GM23248 (cell line): ENCODE measurements at regions not wholly inside any gene's neighbourhood (a gene's known extent, or its start where the extent isn't known, plus 50 kb on each side); places are given as distances from the start of the nearest gene placed in this dataset.
A peak's percentile ranks its signal among the peaks of the same experiment; 100 is the strongest.

ENCODE experiments used
- DNase-seq: peaks from one replicate; pipeline ENCODE4 v3.0.0-alpha.2; 2015
- H2AFZ ChIP-seq: fragments of 200-600 bp; sonication (generic); 2 replicates; pipeline ENCODE4 v1.6.1; 2016; ENCODE audit warnings: antibody characterized with exemption
- H3F3A ChIP-seq: fragments of 200-600 bp; sonication (generic); 2 replicates; pipeline ENCODE4 v1.6.1; 2016; ENCODE audit warnings: mild to moderate bottlenecking, antibody characterized with exemption, mixed run types; ENCODE audit not compliant: insufficient read depth
- H3K27ac ChIP-seq: fragments of 200-600 bp; sonication (generic); 2 replicates; pipeline ENCODE4 v1.5.1; 2016; ENCODE audit warnings: mild to moderate bottlenecking
- H3K27me3 ChIP-seq: fragments of 200-600 bp; sonication (generic); replicated peaks from 2 replicates; pipeline ENCODE4 v1.6.1; 2016; ENCODE audit warnings: mild to moderate bottlenecking; ENCODE audit not compliant: insufficient read depth
- H3K36me3 ChIP-seq: fragments of 200-600 bp; sonication (generic); 2 replicates; pipeline ENCODE4 v1.6.1; 2016; ENCODE audit warnings: low read depth, mild to moderate bottlenecking
- H3K4me1 ChIP-seq: fragments of 200-600 bp; sonication (generic); 2 replicates; pipeline ENCODE4 v1.6.1; 2016; ENCODE audit warnings: mild to moderate bottlenecking; ENCODE audit not compliant: insufficient read depth
- H3K4me2 ChIP-seq: fragments of 200-600 bp; sonication (generic); one replicate; pipeline ENCODE4 v1.6.1; 2016; ENCODE audit warnings: mild to moderate bottlenecking; ENCODE audit not compliant: unreplicated experiment
- H3K4me3 ChIP-seq: fragments of 200-600 bp; sonication (generic); 2 replicates; pipeline ENCODE4 v1.5.1; 2016; ENCODE audit warnings: mild to moderate bottlenecking
- H3K79me2 ChIP-seq: fragments of 200-600 bp; sonication (generic); 2 replicates; pipeline ENCODE4 v1.6.1; 2016; ENCODE audit warnings: mild to moderate bottlenecking; ENCODE audit not compliant: insufficient read depth
- H3K9ac ChIP-seq: fragments of 200-600 bp; sonication (generic); 2 replicates; pipeline ENCODE4 v1.6.1; 2016; ENCODE audit warnings: mild to moderate bottlenecking
- H3K9me2 ChIP-seq: fragments of 200-600 bp; sonication (generic); 2 replicates; pipeline ENCODE4 v1.6.1; 2016; ENCODE audit warnings: mixed run types, mild to moderate bottlenecking, moderate library complexity; ENCODE audit not compliant: insufficient read depth
- H3K9me3 ChIP-seq: fragments of 200-600 bp; sonication (generic); one replicate; pipeline ENCODE4 v1.6.1; 2017; ENCODE audit warnings: low read depth
- H4K20me1 ChIP-seq: fragments of 200-600 bp; sonication (generic); 2 replicates; pipeline ENCODE4 v1.6.0; 2016; ENCODE audit not compliant: insufficient read depth
- EZH2 ChIP-seq: fragments of 200-600 bp; sonication (generic); IDR thresholded peaks from 2 replicates; pipeline ENCODE4 v1.6.1; 2018; ENCODE audit warnings: antibody characterized with exemption, mild to moderate bottlenecking; ENCODE audit not compliant: insufficient read depth, poor library complexity, severe bottlenecking
- EZH2phosphoT487 ChIP-seq: fragments of 200-600 bp; sonication (generic); IDR thresholded peaks from 2 replicates; pipeline ENCODE4 v1.6.1; 2018; ENCODE audit warnings: antibody characterized with exemption, moderate library complexity, mild to moderate bottlenecking, low read depth; ENCODE audit not compliant: insufficient read depth
- WGBS, 2 experiments: methylation state at CpG; one replicate each; pipeline ENCODE4 v1.1.6; 2015 to 2017; ENCODE audit warnings: low lambda C conversion rate in 2 of 2, low coverage in 1 of 2; ENCODE audit errors: missing lambda C conversion rate in 2 of 2; 5-methylcytosine and 5-hydroxymethylcytosine counted together
- in situ Hi-C: fragments of 300-500 bp; cut with MboI; formaldehyde crosslinking; loops from 2 replicates; pipeline ENCODE4 v1.15.0; 2020

DNA sequence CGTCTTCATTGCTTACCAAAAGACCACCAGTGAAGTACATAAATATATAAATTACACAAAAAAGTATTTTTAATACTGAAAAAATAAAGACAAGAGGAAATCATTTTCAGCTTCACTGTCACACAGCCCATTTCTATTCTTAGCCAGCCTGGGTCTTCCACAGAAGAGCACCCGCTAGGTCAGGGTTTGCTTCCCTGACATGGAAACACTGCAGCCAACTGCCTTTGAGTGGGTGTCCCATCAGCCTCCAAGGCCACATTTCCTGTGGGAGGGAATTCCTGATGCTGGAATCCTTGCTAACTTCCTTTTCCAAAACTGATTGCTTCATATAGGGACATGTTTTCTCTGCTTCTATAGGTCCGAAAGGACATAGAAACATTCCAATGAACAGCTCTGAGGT, 137.8 kb upstream of the CAV2 start:
- Histone ChIP-seq H3K27ac (no peak overlapping the region), H3K36me3 (no peaks in the 10 kb centered on the region), H3K9me3 (no peaks in the 10 kb centered on the region), H3K9ac (no peak overlapping the region), H2AFZ (no peak overlapping the region), H4K20me1 (no peaks in the 10 kb centered on the region), H3F3A (peaks cover 16% of the 10 kb centered on the region), H3K4me3 (no peak overlapping the region), H3K9me2 (no peaks in the 10 kb centered on the region), H3K27me3 (no peaks in the 10 kb centered on the region), H3K4me2 (no peak overlapping the region), H3K79me2 (no peaks in the 10 kb centered on the region), H3K4me1 (peaks cover 30% of the 10 kb centered on the region)
- WGBS, 2 experiments, result 99% methylated on average over 3 of the region's 3 CpGs
- TF ChIP-seq EZH2phosphoT487 (no peak), EZH2 (no peak)
- in situ Hi-C loops, result no loop called here
- DNase-seq, result no peak

DNA sequence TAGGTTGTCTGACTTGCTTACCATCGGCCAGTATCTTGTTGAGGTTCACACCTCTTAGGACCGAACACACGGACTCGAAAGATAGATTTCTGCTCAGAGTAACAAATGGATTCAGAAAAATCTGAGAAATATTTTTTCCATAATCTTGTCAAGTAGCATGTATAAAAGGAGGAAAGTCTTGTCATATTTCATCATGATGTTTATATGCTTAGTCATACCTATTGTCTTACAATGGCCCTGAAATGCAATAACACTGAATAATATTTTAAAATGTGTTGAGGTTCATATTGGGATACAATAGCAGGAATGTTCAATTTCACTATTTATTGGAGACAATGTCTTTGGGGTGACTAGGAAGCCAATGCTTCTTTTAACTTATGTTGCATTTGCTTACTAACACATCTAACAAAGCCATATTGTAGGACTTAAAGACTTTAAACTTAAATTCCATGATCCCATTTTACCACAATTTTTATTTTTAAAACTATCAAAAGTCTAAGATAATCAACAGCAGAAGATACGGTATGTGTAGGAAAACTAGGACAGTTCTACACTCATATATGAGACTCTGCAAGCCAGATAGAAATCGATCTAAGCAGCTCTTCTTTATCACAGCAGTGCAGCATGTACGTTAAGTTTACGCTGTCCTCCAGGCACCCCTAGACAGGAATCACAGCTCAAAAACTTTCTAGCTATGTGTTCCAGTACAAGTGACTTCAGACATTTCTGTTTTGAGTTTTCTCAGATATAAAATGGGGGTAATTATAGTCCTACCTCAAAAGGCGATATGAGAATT, 135.7 kb upstream of the CAV2 start:
- H3K9me3 ChIP-seq, result no peaks in the 10 kb centered on the region
- no peaks in the 10 kb centered on the region for H3K79me2 ChIP-seq
- H3K4me1 ChIP-seq, result 0 out of 2 replicates have a peak, but pooled peaks cover 11% of the 10 kb centered on the region
- H3K4me3 ChIP-seq, result no peak overlapping the region
- H3K36me3 ChIP-seq, result no peaks in the 10 kb centered on the region
- H3K9me2 ChIP-seq, result no peaks in the 10 kb centered on the region
- no peaks in the 10 kb centered on the region for H4K20me1 ChIP-seq
- no peak overlapping the region for H3K4me2 ChIP-seq
- no peak overlapping the region for H2AFZ ChIP-seq
- in situ Hi-C loops, result no loop called here
- WGBS, 2 experiments, result 92 to 95% methylated on average over 9 of the region's 9 CpGs
- no peaks in the 10 kb centered on the region for H3F3A ChIP-seq
- no peak overlapping the region for H3K27ac ChIP-seq
- no peaks in the 10 kb centered on the region for H3K27me3 ChIP-seq
- no peak overlapping the region for H3K9ac ChIP-seq
- TF ChIP-seq EZH2phosphoT487 (no peak), EZH2 (no peak)
- peak; percentile 15 for DNase-seq

DNA sequence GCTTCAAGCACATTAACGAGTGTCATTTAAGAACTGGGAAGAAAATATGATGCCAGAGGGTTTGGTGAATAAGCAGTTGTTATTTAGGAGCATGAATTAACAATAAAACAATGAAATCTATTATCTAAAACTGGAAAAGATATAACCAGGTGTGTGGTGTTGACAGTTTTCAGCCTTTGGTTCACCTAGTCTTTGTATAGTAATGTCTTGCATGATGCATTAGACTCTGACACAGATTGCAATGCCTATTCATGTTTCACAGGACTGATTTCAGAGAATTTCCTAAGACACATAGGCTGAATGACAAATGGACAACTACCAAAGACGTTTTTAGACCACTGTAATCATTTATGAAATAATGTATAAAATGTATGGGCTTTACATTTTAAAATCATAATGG, 135.1 kb upstream of the CAV2 start:
- Histone ChIP-seq H2AFZ (no peak overlapping the region), H3K9me2 (no peaks in the 10 kb centered on the region), H3K4me3 (no peak overlapping the region), H3K4me1 (0 out of 2 replicates have a peak, but pooled peaks cover 11% of the 10 kb centered on the region), H3K4me2 (no peak overlapping the region), H3K9ac (no peak overlapping the region), H3K9me3 (no peaks in the 10 kb centered on the region), H4K20me1 (no peaks in the 10 kb centered on the region), H3K27ac (no peak overlapping the region), H3K79me2 (no peaks in the 10 kb centered on the region), H3K36me3 (no peaks in the 10 kb centered on the region), H3K27me3 (no peaks in the 10 kb centered on the region), H3F3A (no peaks in the 10 kb centered on the region)
- WGBS, 2 experiments, result 79 to 82% methylated on average over 2 of the region's 2 CpGs
- DNase-seq, result no peak
- in situ Hi-C loops, result no loop called here
- TF ChIP-seq EZH2phosphoT487, result no peak
- no peak for TF ChIP-seq EZH2

DNA sequence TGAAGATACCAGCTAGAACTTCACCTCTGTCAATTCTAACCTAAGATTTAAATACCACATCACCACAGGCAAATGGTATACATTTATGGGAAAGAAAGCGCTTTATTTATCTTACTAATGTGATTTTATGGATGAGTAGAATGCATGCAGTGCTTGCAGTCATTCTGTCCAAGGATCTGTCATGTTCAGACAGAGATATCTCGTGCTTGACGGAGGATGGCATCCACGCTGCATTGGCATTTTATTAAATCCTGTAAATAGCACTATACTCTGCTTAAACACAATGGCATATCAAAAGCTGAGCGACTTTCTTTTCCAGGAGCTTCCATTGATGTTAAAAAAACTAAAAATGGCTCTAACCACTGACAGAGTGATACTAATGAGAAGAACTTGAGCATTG, 133.7 kb upstream of the CAV2 start:
- Histone ChIP-seq H3K4me2 (no peak overlapping the region), H3K9ac (no peak overlapping the region), H3K9me2 (no peaks in the 10 kb centered on the region), H3K27me3 (no peaks in the 10 kb centered on the region), H3F3A (no peaks in the 10 kb centered on the region), H3K36me3 (no peaks in the 10 kb centered on the region), H3K4me3 (no peak overlapping the region), H2AFZ (no peak overlapping the region), H3K4me1 (0 out of 2 replicates have a peak, but pooled peaks cover 11% of the 10 kb centered on the region), H3K27ac (no peak overlapping the region), H3K9me3 (no peaks in the 10 kb centered on the region), H4K20me1 (no peaks in the 10 kb centered on the region), H3K79me2 (no peaks in the 10 kb centered on the region)
- 76 to 79% methylated on average over 5 of the region's 5 CpGs for WGBS, 2 experiments
- in situ Hi-C loops, result no loop called here
- TF ChIP-seq EZH2 (no peak), EZH2phosphoT487 (no peak)
- DNase-seq, result no peak
